ENCODE measurements at regions not wholly inside any gene's neighbourhood (a gene's known extent, or its start where the extent isn't known, plus 50 kb on each side); places are given as distances from the start of the nearest gene placed in this dataset.

DNA sequence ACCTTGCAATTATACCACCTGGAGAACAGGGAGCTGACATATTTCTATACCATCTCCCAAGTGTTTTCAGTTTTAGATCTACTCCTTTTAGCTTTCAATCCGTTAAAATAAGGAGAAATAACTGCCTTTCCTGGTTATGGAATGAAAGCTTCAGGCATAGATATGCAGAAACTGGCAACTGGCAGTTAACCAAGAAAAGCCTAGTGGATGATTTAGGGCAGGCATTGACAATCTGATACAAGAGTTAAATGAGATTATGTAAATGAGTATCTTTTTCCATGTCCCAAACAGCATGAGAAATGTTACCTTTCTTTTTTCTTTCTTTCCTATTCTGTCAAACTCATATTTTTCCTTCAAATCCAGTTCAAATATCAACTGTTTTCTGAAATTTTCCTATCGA lies 689.1 kb upstream of the DPPA4 start:
- no CpG with 5 or more reads among the region's 2 CpGs for WGBS (ENCODE audit: extremely low coverage, insufficient read length, low lambda C conversion rate)
- H3K79me2 ChIP-seq (ENCODE audit: insufficient read depth, low read length), result no peaks in the 10 kb centered on the region
- no peak overlapping the region for H3K27ac ChIP-seq (ENCODE audit: insufficient read length, low read depth, low read length)
- no peak overlapping the region for H2BK5ac ChIP-seq (ENCODE audit: insufficient read length, low read length)
- Mint-ChIP-seq H3K4me1 (no peaks in the 10 kb centered on the region), H3K27me3 (ENCODE audit: low read depth) (no peaks in the 10 kb centered on the region), H3K27ac (no peak overlapping the region), H3K4me3 (no peak overlapping the region), H3K9me3 (peaks cover 9 to 31% of the 10 kb centered on the region in 2 experiments), H3K36me3 (ENCODE audit: insufficient read depth in 1 of 3, low read depth in 3 of 3) (peaks cover 8 to 22% (median 20%) of the 10 kb centered on the region in 3 experiments)
- no peak overlapping the region for H2BK15ac ChIP-seq (ENCODE audit: low read depth, low read length)
- H3K9me3 ChIP-seq (ENCODE audit: control insufficient read depth, low read depth, low read length), result no peaks in the 10 kb centered on the region
- no peaks in the 10 kb centered on the region for H3K23me2 ChIP-seq (ENCODE audit: insufficient read length, low read depth, low read length, poor library complexity, severe bottlenecking)
- no peaks in the 10 kb centered on the region for H3K79me1 ChIP-seq (ENCODE audit: insufficient read depth, low read depth, low read length, poor library complexity, severe bottlenecking)
- H4K8ac ChIP-seq (replicated peaks; ENCODE audit: insufficient read length, low read depth, low read length), result no peak overlapping the region
- no peak overlapping the region for H3K14ac ChIP-seq (ENCODE audit: insufficient read depth, low read length)
- no peak overlapping the region for H3K23ac ChIP-seq (ENCODE audit: insufficient read length, low read depth, low read length)
- H4K5ac ChIP-seq (ENCODE audit: insufficient read length, low read depth, low read length), result no peak overlapping the region
- H3K56ac ChIP-seq (ENCODE audit: insufficient read length, low read depth, low read length), result no peak overlapping the region
- no peak overlapping the region for H3K4ac ChIP-seq (ENCODE audit: low read depth, low read length)
- no peak overlapping the region for H2BK12ac ChIP-seq (ENCODE audit: insufficient read length, low read depth, low read length)
- no peaks in the 10 kb centered on the region for H3K4me1 ChIP-seq (ENCODE audit: insufficient read depth, low read length)
- no peak overlapping the region for H3K18ac ChIP-seq (ENCODE audit: insufficient read length, low read depth, low read length)
- no peak overlapping the region for H2AK5ac ChIP-seq (ENCODE audit: insufficient read length, low read length)
- TF ChIP-seq, protein P1, sequence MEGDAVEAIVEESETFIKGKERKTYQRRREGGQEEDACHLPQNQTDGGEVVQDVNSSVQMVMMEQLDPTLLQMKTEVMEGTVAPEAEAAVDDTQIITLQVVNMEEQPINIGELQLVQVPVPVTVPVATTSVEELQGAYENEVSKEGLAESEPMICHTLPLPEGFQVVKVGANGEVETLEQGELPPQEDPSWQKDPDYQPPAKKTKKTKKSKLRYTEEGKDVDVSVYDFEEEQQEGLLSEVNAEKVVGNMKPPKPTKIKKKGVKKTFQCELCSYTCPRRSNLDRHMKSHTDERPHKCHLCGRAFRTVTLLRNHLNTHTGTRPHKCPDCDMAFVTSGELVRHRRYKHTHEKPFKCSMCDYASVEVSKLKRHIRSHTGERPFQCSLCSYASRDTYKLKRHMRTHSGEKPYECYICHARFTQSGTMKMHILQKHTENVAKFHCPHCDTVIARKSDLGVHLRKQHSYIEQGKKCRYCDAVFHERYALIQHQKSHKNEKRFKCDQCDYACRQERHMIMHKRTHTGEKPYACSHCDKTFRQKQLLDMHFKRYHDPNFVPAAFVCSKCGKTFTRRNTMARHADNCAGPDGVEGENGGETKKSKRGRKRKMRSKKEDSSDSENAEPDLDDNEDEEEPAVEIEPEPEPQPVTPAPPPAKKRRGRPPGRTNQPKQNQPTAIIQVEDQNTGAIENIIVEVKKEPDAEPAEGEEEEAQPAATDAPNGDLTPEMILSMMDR (conservative IDR thresholded peaks at IDR 0.05), result no peak
- no peak overlapping the region for H3K9ac ChIP-seq (ENCODE audit: extremely low read depth, insufficient read length, low read length)
- H2BK120ac ChIP-seq (ENCODE audit: low read depth, low read length, poor library complexity, severe bottlenecking), result no peak overlapping the region
- H3K27me3 ChIP-seq (ENCODE audit: insufficient read depth, low read length), result no peaks in the 10 kb centered on the region
- H2BK20ac ChIP-seq (ENCODE audit: low read depth, low read length, poor library complexity, severe bottlenecking), result no peak overlapping the region
- no peak overlapping the region for H3K4me2 ChIP-seq (ENCODE audit: insufficient read depth, insufficient read length, low read length)
- H2AFZ ChIP-seq (ENCODE audit: low read length), result no peak overlapping the region
- no peak overlapping the region for H4K91ac ChIP-seq (ENCODE audit: insufficient read length, low read depth, low read length)
- no peak overlapping the region for H3T11ph ChIP-seq (ENCODE audit: low read length)
- H4K20me1 ChIP-seq (ENCODE audit: control insufficient read depth, insufficient read depth, insufficient read length), result no peaks in the 10 kb centered on the region
- no peak for DNase-seq

Data from H9 (cell line).